GM12873 (cell line): ENCODE measurements at regions not wholly inside any gene's neighbourhood (a gene's known extent, or its start where the extent isn't known, plus 50 kb on each side); places are given as distances from the start of the nearest gene placed in this dataset.

Experiments
- TF ChIP-seq, protein P1 (sequence below): IDR thresholded peaks from 2 replicates; pipeline ENCODE4 v1.5.1; 2012; ENCODE audit warnings: low read depth, mild to moderate bottlenecking, moderate library complexity, low read length, control low read depth; ENCODE audit not compliant: insufficient read depth; ENCODE audit errors: missing control alignments

DNA sequence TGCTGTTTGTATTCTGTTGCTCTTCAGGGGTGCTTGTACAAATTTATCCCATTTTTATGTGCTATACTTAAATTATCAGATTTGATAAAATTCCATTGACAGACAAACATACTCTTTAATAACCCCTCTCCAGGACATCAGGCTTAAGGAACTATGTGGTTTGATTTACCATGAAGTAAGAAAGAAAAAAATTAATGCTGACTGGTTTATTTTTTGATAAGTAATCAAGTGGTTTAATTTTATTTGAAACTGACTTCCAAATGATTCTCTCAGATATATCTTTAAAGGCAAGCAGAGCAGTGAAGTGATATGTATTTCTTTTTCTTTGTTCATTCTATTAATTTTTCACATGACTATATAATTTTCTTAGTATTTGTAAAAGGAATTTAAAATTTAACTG is 1168.1 kb downstream of the OLFM4 start:
- TF ChIP-seq, protein P1, sequence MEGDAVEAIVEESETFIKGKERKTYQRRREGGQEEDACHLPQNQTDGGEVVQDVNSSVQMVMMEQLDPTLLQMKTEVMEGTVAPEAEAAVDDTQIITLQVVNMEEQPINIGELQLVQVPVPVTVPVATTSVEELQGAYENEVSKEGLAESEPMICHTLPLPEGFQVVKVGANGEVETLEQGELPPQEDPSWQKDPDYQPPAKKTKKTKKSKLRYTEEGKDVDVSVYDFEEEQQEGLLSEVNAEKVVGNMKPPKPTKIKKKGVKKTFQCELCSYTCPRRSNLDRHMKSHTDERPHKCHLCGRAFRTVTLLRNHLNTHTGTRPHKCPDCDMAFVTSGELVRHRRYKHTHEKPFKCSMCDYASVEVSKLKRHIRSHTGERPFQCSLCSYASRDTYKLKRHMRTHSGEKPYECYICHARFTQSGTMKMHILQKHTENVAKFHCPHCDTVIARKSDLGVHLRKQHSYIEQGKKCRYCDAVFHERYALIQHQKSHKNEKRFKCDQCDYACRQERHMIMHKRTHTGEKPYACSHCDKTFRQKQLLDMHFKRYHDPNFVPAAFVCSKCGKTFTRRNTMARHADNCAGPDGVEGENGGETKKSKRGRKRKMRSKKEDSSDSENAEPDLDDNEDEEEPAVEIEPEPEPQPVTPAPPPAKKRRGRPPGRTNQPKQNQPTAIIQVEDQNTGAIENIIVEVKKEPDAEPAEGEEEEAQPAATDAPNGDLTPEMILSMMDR: no peak

GRCh38 chr13:54198911-54199310 is 1170.3 kb downstream of the OLFM4 start:
- TF ChIP-seq, protein P1: no peak

DNA sequence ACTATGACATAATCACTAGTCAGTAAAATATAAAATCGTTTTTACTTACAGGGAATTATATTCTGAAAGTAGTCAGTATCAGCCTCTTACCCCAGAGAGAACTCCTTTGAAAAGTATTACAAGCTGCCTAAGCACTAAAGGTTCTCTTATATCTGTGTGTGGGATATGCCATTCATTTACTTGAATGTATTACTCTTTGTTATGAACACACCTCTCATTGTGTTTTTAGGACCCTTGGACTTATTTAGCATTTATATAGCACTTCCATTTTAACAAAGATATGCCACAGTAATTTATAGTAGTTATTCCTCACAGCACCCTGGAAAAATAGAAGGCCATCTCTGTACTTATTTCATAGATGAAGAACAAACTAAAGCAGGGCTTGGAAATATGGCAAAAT is 1178.0 kb downstream of the OLFM4 start:
- TF ChIP-seq, protein P1: no peak

DNA sequence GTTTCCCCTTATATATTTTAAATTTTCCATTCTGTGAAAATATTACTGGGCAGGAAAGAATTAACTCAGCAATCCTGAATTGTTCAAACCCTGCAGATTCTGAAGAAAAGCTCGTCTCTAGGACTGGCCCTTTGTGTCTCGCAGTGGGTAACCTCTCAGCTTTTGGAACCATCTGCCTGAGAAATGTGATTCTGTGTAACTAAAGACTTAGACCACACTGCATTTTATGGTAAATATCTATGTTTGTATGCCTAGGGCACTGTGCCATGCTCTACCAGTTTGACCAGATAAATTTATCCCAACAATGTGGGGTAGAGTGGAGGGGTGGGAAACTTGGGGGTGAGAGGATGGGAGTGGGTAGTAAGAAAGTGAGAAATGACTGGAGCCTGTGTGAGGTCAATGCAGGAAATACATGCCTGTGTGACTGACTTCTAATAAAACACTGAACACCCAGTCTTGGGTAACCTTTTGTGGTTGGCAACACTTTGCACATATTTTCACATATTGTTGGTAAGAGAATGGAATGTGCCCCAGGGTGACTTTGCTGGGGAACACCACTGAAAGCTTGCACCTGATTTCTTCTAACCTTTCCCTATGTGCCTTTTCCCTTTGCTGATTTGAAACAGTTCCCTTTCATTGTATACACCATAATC is 1181.9 kb downstream of the OLFM4 start:
- TF ChIP-seq, protein P1: no peak

DNA sequence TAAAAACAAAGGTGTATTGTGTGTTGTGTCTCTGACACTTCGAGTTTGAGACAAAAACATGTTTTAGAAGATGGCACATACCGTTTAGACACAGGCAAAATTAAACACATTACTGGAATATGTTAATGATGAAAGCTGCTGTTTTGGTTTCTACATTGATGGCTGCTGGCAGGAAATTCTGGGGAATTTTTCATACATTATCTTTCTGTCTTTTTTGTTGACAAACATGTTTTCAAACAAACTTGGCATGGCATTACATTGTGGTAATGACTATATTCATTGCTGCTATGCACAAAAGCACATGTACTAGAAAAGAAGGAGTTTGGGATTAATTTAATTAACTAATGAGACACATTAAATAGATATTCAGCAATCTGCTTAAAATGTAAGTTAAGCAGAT is 1187.6 kb downstream of the OLFM4 start:
- TF ChIP-seq, protein P1: no peak

DNA sequence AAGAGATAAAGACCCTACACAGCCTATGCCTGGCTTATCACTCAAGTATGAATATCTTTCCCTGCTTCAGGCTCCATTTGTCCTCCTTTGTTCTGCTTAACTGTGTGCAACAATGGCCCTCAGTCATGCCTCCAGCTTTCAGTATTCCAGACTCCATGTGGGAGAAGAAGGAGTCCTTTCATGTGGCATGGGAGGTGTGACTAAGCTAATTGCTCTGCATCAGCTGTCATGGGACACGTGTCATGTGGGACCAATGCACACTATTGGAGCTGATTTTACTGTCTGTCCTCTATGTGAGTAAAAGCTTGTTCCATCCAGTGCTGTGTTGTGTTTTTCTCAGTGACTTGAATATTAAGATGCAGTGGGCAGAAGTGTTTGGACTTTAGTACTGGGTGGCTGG is 1198.3 kb downstream of the OLFM4 start:
- TF ChIP-seq, protein P1: no peak

- TF ChIP-seq, protein P1: no peak
These were observed 1204.1 kb downstream of the OLFM4 start for GRCh38 chr13:54232700-54233099.
